Coronary artery (tissue), 2 donors: ENCODE measurements at regions not wholly inside any gene's neighbourhood (a gene's known extent, or its start where the extent isn't known, plus 50 kb on each side); places are given as distances from the start of the nearest gene placed in this dataset.
"Not testable (repeated sequence)": the region's sequence is repeated elsewhere in the genome, so short reads cannot be mapped to it uniquely, and the experiment has no call there.

Experiments
- DNase-seq: peaks from one replicate; pipeline ENCODE4 v3.0.0-alpha.2; 2017; ENCODE audit warnings: low spot score
- H3K27ac ChIP-seq, 2 donors: fragments of 200-600 bp; sonication (generic); one replicate each; pipeline ENCODE4 v1.5.1; 2016 to 2019
- H3K4me3 ChIP-seq: fragments of 200-600 bp; sonication (generic); 2 replicates; pipeline ENCODE4 v1.5.1; 2016; ENCODE audit warnings: mild to moderate bottlenecking, moderate library complexity
- CTCF ChIP-seq: fragments of 200-600 bp; sonication (generic); IDR thresholded peaks from one replicate; pipeline ENCODE4 v1.5.1; 2019; ENCODE audit warnings: antibody characterized with exemption

DNA sequence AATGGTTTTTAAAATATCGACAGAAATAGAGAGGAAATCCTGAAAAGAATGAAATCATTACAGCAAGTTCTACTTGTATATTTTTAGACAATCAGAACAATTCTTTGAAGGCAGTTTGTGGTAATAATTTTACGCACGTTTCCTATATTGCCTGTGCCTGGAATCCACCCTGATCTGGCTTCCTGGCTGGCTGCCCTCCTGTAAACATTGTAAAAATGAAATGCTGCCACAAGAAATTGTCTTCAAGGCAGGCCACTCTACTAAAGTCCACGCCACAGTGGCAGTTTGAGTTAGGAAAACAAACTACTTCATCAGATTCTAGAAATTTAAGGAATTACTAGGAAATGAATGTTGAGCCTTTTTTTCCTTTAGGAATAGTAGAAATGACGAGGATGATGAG lies 454.5 kb upstream of the NR5A2 start:
- TF ChIP-seq CTCF = no peak
- no peak for DNase-seq
- Histone ChIP-seq H3K4me3 (no peak overlapping the region), H3K27ac (no peak overlapping the region)

DNA sequence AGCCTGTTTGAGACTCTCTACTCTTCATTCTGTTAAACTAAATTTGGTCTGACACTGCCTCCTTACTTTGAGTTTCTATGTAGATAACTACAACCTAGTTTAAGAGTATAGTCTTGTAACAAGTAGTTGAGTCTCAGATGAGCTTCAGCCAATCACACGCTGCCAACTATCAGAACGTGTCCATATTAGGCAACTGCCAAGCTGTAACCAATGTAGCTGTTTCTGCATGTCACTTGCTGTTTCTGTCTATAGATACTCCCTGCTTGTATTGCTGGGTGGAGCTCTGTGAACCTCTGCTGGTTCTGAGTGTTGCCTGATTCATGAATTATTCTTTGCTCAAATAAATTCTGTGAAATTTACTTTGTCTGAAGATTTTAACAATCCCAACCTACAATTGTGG lies 452.6 kb upstream of the NR5A2 start:
- no peak for TF ChIP-seq CTCF
- Histone ChIP-seq H3K4me3 (no peak overlapping the region), H3K27ac (no peak overlapping the region)
- no peak for DNase-seq

DNA sequence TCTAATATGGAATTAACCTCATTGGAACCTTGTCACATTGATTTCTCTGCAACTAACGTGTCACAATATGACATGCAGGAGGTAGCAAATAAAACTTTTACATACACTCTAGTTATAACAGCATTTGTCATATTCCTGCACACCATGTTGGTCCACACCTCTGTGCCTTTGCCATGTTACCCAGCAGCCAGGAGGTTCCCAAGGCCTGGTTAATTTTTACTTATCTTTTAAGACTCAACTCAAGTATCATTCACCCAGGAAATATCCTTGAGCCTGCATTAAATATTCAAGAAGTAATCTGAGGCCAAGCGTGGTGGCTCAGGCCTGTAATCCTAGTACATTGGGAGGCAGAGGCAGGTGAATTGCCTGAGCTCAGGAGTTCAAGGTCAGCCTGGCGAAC lies 447.2 kb upstream of the NR5A2 start:
- Histone ChIP-seq H3K27ac (no peak overlapping the region), H3K4me3 (no peak overlapping the region)
- no peak for DNase-seq
- TF ChIP-seq CTCF = no peak

DNA sequence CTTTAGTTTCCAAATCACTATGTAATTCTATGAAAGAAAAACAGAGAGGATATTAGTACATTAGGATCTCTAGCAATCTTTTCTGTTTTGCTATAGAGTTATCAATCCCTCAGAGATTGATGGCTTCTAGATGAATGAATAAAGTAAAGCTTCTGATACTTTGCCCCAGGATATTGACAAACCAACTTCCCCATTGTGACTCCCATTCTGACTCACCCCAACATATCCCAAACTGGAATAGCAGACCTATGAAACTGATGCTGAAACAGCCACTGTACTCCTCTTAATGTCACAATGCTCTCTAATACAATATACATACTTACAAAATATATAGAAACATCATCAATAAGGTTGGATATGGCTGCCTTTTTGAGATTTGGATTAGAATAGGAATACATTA lies 442.1 kb upstream of the NR5A2 start:
- no peak overlapping the region for H3K27ac ChIP-seq
- DNase-seq = no peak
- TF ChIP-seq CTCF = no peak
- H3K4me3 ChIP-seq = no peak overlapping the region

DNA sequence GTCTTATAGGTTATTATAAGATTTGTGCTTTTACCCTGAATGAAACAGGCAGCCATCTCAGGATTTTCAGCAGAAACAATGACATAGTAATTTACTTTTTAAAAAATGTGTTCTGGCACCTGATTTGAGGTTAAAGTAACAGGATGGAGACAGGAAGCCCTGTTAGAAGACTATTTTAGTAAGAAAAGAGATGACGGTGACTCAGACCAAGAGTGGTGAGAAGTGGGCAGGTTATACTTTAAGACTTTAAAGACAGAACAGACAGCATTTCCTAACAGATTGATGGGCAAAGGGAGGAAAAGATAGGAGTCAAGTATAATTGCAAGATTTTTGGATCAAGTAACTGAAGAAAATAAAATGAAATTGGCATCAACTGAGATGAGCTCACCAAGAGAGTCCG lies 436.8 kb upstream of the NR5A2 start:
- DNase-seq = no peak
- no peak for TF ChIP-seq CTCF
- Histone ChIP-seq H3K4me3 (no peak overlapping the region), H3K27ac (no peak overlapping the region)

GRCh38 chr1:199591468-199591867 lies 436.0 kb upstream of the NR5A2 start:
- DNase-seq = no peak
- TF ChIP-seq CTCF = no peak
- H3K4me3 ChIP-seq = no peak overlapping the region
- no peak overlapping the region for H3K27ac ChIP-seq

- no peak overlapping the region for H3K4me3 ChIP-seq
- DNase-seq = no peak
- no peak overlapping the region for H3K27ac ChIP-seq
- TF ChIP-seq CTCF = no peak
These were observed 434.0 kb upstream of the NR5A2 start for GRCh38 chr1:199593475-199593874.

DNA sequence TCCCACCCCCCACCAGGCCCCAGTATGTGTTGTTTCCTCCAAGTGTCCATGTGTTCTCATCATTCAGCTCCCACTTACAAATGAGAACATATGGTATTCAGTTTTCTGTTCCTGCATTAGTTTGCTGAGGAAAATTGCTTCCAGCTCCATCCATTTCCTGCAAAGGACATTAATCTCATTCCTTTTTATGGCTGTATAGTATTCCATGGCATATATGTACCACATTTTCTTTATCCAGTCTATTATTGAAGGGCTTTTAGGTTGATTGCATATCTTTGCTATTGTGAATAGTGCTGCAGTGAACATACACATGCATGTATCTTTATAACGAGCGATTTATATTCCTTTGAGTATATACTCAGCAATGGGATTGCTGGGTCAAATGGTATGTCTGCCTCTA lies 431.1 kb upstream of the NR5A2 start:
- H3K27ac ChIP-seq, DNase-seq, H3K4me3 ChIP-seq: not testable (repeated sequence)
